Kidney (tissue), 13 donors: ENCODE measurements at regions not wholly inside any gene's neighbourhood (a gene's known extent, or its start where the extent isn't known, plus 50 kb on each side); places are given as distances from the start of the nearest gene placed in this dataset.

Source experiments
- DNase-seq, 5 donors: peaks; one replicate each; pipeline ENCODE4 v3.0.0-alpha.2; 2013 to 2020
- FAIRE-seq: peaks from 2 replicates; lab custom pipeline; 2012; peaks lifted over from hg19 to GRCh38; lab: Jason Lieb, UNC
- H3K27ac ChIP-seq, 2 donors: one replicate each; pipeline ENCODE4 v1.7.0; 2013; ENCODE audit warnings: low read depth in 2 of 2, low read length in 2 of 2, inconsistent platforms in 1 of 2
- H3K27me3 ChIP-seq: one replicate; pipeline ENCODE4 v1.7.1; 2013; ENCODE audit warnings: low read length, inconsistent platforms; ENCODE audit not compliant: control insufficient read depth, insufficient read depth
- H3K36me3 ChIP-seq, 3 donors: one replicate each; pipeline versions ENCODE4 v1.7.0 to v1.7.1; 2013; ENCODE audit warnings: low read length in 3 of 3, control low read depth in 1 of 3, inconsistent platforms in 1 of 3; ENCODE audit not compliant: insufficient read depth in 3 of 3, control insufficient read depth in 2 of 3
- H3K4me1 ChIP-seq, 3 donors: one replicate each; pipeline versions ENCODE4 v1.7.0 to v1.7.1; 2013; ENCODE audit warnings: low read length in 3 of 3, inconsistent platforms in 1 of 3, low read depth in 1 of 3; ENCODE audit not compliant: control insufficient read depth in 2 of 3, insufficient read depth in 2 of 3
- H3K4me3 ChIP-seq, 3 donors: one replicate each; pipeline versions ENCODE4 v1.7.0 to v1.8.1; 2013; ENCODE audit warnings: low read length in 3 of 3, control low read depth in 1 of 3, inconsistent platforms in 1 of 3
- H3K9ac ChIP-seq, 3 donors: one replicate each; pipeline versions ENCODE4 v1.7.0 to v1.7.1; 2013; ENCODE audit warnings: low read length in 3 of 3, control low read depth in 1 of 3, inconsistent platforms in 1 of 3
- H3K9me3 ChIP-seq, 3 donors: one replicate each; pipeline versions ENCODE4 v1.7.0 to v1.7.1; 2013; ENCODE audit warnings: low read length in 3 of 3, control low read depth in 1 of 3, inconsistent platforms in 1 of 3; ENCODE audit not compliant: control insufficient read depth in 2 of 3, insufficient read depth in 1 of 3
- intact Hi-C: fragments of 100-400 bp; cut with DNase I; formaldehyde crosslinking; loops from one replicate; pipeline ENCODE4 v1.11.1; 2022
- TF ChIP-seq, protein P1 (sequence below): IDR thresholded peaks from 3 replicates; pipeline ENCODE4 v1.5.1; 2012; ENCODE audit warnings: mild to moderate bottlenecking, moderate library complexity, borderline replicate concordance; ENCODE audit not compliant: insufficient read depth; ENCODE audit errors: extremely low read depth
- donor health status: control.
- donor health status: control.
- donor health status: control.
- donor health status: control.
- donor health status: control.
- donor health status: DM: yes; HTN: yes; CAD: no.
- donor health status: Normal renal cell carcinoma (clear cell type).

DNA sequence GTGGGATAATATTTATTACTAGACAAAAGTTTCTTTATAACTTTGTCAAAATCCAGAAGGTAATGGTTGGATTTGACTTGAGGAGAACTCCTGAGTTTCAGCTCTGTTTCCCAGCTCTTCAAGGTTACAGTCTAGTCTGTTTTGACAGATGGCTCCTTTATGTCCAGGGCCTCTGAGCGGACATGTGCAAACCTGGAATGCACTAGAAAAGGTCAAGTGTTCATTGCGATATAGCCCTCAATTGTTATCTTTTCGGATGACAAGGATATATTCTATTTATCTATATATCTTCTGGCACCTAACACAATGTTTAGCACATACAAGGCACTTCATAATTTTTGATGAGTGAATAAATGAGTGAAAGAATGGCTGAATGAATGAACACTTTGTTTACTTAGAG is 513.2 kb upstream of the GOLIM4 start:
- no peak for FAIRE-seq
- H3K4me1 ChIP-seq: no peaks in the 10 kb centered on the region
- TF ChIP-seq, protein P1, sequence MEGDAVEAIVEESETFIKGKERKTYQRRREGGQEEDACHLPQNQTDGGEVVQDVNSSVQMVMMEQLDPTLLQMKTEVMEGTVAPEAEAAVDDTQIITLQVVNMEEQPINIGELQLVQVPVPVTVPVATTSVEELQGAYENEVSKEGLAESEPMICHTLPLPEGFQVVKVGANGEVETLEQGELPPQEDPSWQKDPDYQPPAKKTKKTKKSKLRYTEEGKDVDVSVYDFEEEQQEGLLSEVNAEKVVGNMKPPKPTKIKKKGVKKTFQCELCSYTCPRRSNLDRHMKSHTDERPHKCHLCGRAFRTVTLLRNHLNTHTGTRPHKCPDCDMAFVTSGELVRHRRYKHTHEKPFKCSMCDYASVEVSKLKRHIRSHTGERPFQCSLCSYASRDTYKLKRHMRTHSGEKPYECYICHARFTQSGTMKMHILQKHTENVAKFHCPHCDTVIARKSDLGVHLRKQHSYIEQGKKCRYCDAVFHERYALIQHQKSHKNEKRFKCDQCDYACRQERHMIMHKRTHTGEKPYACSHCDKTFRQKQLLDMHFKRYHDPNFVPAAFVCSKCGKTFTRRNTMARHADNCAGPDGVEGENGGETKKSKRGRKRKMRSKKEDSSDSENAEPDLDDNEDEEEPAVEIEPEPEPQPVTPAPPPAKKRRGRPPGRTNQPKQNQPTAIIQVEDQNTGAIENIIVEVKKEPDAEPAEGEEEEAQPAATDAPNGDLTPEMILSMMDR: no peak
- no peak overlapping the region for H3K4me3 ChIP-seq
- H3K9ac ChIP-seq: no peak overlapping the region
- intact Hi-C loops: no loop called here
- no peaks in the 10 kb centered on the region for H3K27me3 ChIP-seq
- no peak overlapping the region for H3K27ac ChIP-seq
- DNase-seq: no peak
- no peaks in the 10 kb centered on the region for H3K36me3 ChIP-seq
- H3K9me3 ChIP-seq: no peaks in the 10 kb centered on the region

DNA sequence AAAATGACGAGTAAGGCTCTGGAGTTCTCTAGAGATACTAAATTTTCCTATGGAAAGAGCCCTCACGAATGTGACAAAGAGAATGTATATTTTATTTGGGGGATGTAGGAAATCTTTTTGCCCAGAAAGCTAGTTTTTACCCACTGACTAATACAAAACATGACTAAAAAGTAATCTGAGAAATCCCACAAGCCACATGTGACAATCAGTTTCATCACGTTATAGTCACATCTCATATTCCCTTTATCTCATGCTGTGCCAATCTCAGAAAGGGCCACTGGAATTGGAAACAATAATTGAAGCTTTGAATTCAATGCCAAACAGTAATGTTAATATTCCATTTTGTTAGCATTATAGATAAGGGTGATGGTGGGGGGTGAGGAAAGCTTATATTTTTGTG is 509.0 kb upstream of the GOLIM4 start:
- no peaks in the 10 kb centered on the region for H3K27me3 ChIP-seq
- no peaks in the 10 kb centered on the region for H3K36me3 ChIP-seq
- H3K27ac ChIP-seq: no peak overlapping the region
- no peak overlapping the region for H3K4me3 ChIP-seq
- no peak for DNase-seq
- FAIRE-seq: no peak
- no peaks in the 10 kb centered on the region for H3K4me1 ChIP-seq
- no peak overlapping the region for H3K9ac ChIP-seq
- TF ChIP-seq, protein P1: no peak
- intact Hi-C loops: no loop called here
- H3K9me3 ChIP-seq: no peaks in the 10 kb centered on the region

DNA sequence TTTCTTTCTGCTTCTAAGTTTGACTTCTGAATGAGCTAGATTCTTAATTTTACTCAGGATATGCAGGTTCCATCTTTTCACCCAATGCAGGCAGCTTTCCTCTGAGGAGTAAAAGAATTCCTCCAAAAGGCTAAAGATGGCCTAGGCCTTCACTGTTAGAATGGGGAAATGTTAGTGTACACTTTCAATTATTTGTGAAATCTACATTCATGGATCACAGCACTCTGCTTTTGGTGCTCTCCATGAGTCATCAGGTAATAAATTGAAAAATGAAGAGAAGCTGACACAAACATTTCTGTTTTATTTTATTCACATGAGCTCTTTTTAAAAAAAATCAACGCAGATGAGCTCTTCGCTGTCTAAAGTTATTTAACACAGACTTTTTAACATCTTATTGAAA is 502.5 kb upstream of the GOLIM4 start:
- H3K27me3 ChIP-seq: no peaks in the 10 kb centered on the region
- H3K4me1 ChIP-seq: no peaks in the 10 kb centered on the region
- FAIRE-seq (no peak), DNase-seq (no peak)
- TF ChIP-seq, protein P1: no peak
- H3K36me3 ChIP-seq: no peaks in the 10 kb centered on the region
- H3K4me3 ChIP-seq: no peak overlapping the region
- no peak overlapping the region for H3K9ac ChIP-seq
- intact Hi-C loops: no loop called here
- no peaks in the 10 kb centered on the region for H3K9me3 ChIP-seq
- H3K27ac ChIP-seq: no peak overlapping the region

DNA sequence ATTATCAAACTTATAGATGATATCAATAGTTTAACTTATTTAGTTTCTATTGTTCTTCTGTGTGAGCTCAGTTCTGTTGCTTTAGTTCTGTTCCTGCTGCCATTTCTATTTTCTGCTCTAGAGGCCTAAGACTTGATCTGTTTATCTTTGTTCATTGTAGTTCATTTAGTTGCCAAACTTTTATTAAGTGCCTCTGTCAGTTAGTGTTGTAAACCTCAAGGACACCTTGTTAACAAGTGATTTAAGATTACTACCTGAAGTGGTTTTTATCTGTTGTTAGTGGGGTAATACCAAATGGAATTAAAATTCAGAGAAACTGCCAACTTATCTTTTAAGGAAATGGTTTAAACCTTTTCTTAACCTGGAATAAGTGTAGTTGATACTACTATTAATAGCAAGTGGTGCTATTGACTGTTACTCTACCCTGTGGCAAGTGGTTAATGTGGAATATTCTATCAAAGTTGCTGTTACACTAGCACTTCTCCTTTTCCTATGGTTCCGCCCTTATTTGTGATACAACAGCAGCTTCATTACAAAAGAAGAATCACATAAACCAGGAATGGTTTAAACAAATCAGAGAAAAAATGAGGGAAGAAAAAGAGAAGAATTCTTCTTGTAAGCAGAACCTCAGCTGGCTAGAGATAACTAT is 500.6 kb upstream of the GOLIM4 start:
- no peak for FAIRE-seq
- Histone ChIP-seq H3K9me3 (no peaks in the 10 kb centered on the region), H3K27me3 (no peaks in the 10 kb centered on the region), H3K4me3 (no peak overlapping the region), H3K4me1 (no peaks in the 10 kb centered on the region), H3K27ac (no peak overlapping the region), H3K9ac (no peak overlapping the region), H3K36me3 (no peaks in the 10 kb centered on the region)
- DNase-seq: no peak
- intact Hi-C loops: no loop called here
- TF ChIP-seq, protein P1: no peak
